ENCODE measurements at regions not wholly inside any gene's neighbourhood (a gene's known extent, or its start where the extent isn't known, plus 50 kb on each side); places are given as distances from the start of the nearest gene placed in this dataset.

DNA sequence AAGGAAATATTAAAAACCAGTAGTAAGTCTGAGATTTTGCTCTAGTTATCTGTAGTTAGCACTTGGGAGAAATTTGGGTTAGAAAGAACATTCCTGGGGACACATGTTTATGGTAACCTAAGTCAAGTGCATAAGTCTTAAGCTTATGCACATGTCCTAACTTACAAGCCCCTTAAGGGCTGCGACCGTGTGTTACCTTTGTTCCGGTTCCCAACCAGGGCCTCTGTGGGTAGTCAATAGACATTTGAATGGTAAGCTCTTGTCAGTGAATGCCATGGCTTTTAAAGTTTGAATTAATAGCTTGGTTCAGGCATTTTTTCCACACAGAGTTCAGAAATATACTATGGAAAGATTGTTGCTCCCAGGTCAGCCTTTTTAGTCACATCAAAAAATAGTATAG lies 64.7 kb upstream of the CWC22 start:
- Histone ChIP-seq H3K27ac (no peak overlapping the region), H3K4me3 (no peak overlapping the region), H3K27me3 (no peaks in the 10 kb centered on the region), H3K9me3 (no peaks in the 10 kb centered on the region), H3K4me1 (no peaks in the 10 kb centered on the region), H3K36me3 (no peaks in the 10 kb centered on the region)
- TF ChIP-seq, protein P1, sequence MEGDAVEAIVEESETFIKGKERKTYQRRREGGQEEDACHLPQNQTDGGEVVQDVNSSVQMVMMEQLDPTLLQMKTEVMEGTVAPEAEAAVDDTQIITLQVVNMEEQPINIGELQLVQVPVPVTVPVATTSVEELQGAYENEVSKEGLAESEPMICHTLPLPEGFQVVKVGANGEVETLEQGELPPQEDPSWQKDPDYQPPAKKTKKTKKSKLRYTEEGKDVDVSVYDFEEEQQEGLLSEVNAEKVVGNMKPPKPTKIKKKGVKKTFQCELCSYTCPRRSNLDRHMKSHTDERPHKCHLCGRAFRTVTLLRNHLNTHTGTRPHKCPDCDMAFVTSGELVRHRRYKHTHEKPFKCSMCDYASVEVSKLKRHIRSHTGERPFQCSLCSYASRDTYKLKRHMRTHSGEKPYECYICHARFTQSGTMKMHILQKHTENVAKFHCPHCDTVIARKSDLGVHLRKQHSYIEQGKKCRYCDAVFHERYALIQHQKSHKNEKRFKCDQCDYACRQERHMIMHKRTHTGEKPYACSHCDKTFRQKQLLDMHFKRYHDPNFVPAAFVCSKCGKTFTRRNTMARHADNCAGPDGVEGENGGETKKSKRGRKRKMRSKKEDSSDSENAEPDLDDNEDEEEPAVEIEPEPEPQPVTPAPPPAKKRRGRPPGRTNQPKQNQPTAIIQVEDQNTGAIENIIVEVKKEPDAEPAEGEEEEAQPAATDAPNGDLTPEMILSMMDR (IDR thresholded peaks at IDR 0.05): no peak
- TF ChIP-seq POLR2A (IDR thresholded peaks at IDR 0.05): no peak
- DNase-seq: no peak
- intact Hi-C loops (cut with DNase I; ENCODE audit: low total_unique reads): no loop called here

DNA sequence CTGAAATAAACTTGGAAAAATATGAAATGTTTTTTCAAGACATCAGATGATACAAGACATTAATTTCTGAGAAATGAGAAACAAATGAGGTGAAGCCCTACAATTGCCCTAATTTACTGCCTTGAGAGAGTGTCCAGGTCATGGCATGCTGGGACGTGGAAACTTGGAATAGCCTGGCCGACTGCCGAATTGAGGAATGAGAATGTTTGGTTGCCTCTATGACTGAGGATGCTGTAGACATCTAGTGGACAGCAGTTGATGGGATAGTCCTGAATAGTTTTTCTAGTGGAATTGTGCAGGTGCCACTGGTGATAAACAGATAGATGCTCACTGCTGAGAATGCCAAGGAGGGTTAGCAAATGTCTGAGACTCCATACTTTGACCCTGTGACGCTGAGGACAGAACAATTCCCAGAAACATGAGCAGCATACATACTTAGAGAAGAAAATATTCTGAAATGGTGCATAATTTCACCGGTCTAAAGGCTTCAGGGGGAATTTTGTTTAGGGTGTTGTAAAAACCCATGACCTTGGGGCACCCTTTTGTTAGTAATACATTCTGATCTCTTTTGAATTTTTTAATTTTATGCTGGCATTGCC lies 56.5 kb upstream of the CWC22 start:
- no peaks in the 10 kb centered on the region for H3K27me3 ChIP-seq
- no peak overlapping the region for H3K27ac ChIP-seq
- H3K4me1 ChIP-seq: no peaks in the 10 kb centered on the region
- H3K36me3 ChIP-seq: no peaks in the 10 kb centered on the region
- H3K9me3 ChIP-seq: no peaks in the 10 kb centered on the region
- H3K4me3 ChIP-seq: no peak overlapping the region
- TF ChIP-seq, protein P1 (IDR thresholded peaks at IDR 0.05): no peak
- no peak for TF ChIP-seq POLR2A (IDR thresholded peaks at IDR 0.05)
- peak in 1 of 2 donors; percentile 28 for DNase-seq
- intact Hi-C loops (cut with DNase I; ENCODE audit: low total_unique reads): no loop called here

DNA sequence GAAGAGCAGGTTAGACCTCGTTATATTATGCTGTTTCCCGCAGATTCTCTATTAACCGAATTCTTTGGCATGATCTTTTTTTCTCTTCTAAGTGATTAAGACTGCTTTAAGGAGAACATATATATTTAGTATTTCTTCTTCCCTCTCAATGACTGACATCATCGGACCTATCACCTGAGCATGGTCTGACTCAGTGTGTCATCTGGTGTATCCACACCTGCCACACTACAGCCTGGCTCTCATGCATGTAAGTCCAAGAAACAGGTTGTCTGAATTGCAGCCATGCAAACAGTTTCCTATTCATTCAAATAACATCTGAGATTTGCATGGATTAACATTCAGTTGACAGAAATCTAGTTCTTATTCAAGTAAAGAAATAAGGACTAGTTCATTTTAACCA lies 55.1 kb upstream of the CWC22 start:
- H3K36me3 ChIP-seq: no peaks in the 10 kb centered on the region
- no peaks in the 10 kb centered on the region for H3K27me3 ChIP-seq
- intact Hi-C loops (cut with DNase I; ENCODE audit: low total_unique reads): no loop called here
- TF ChIP-seq, protein P1 (IDR thresholded peaks at IDR 0.05): no peak
- TF ChIP-seq POLR2A (IDR thresholded peaks at IDR 0.05): no peak
- no peaks in the 10 kb centered on the region for H3K9me3 ChIP-seq
- no peak overlapping the region for H3K27ac ChIP-seq
- no peak overlapping the region for H3K4me3 ChIP-seq
- DNase-seq: no peak
- H3K4me1 ChIP-seq: no peaks in the 10 kb centered on the region

DNA sequence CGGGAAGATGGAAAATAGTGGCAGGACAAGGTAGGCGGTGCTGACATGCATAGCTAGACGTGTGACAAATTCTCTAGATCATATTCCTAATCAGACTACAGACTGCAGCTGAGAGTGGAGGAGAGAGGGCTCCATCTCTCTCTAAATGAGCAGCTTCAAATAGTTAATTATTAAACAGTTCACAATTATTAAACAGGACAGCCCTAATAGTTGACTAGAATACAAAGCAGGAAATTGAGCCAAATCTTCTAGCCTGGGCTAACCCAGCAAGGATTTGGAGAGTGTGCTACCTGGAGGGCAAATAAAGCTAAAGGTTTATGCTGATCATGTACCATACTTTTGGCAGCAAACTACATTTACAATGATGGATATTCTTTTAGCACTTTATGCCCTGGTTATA lies 54.4 kb upstream of the CWC22 start:
- TF ChIP-seq POLR2A (IDR thresholded peaks at IDR 0.05): no peak
- TF ChIP-seq, protein P1 (IDR thresholded peaks at IDR 0.05): no peak
- no peaks in the 10 kb centered on the region for H3K36me3 ChIP-seq
- no peak overlapping the region for H3K4me3 ChIP-seq
- no peak overlapping the region for H3K27ac ChIP-seq
- no peak for DNase-seq
- H3K9me3 ChIP-seq: no peaks in the 10 kb centered on the region
- no peaks in the 10 kb centered on the region for H3K4me1 ChIP-seq
- H3K27me3 ChIP-seq: no peaks in the 10 kb centered on the region
- intact Hi-C loops (cut with DNase I; ENCODE audit: low total_unique reads): no loop called here

DNA sequence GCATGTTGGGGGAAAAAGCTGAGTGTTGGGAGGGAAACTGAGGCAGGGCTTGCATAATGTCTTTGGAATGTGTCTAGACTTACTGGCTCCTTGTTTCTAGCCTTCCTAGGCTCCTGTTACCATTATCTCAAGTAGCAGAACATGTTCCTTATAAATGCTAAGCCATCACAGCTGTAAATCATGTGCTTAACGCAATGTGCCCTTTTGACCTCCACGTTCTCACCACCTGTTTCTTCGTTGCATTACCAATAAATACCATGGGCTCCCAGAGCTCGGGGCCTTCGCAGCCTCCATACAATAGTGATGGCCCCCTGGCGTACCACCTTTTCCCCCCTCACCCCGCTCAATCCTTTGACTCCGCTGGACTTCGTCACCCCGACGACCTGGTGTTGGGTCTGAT lies 54.0 kb upstream of the CWC22 start:
- Histone ChIP-seq H3K4me1 (no peaks in the 10 kb centered on the region), H3K4me3 (no peak overlapping the region)

More for the DNA sequence above, 54.0 kb upstream of the CWC22 start:
- H3K9me3 ChIP-seq: no peaks in the 10 kb centered on the region
- H3K27ac ChIP-seq: no peak overlapping the region
- intact Hi-C loops (cut with DNase I; ENCODE audit: low total_unique reads): no loop called here
- no peaks in the 10 kb centered on the region for H3K27me3 ChIP-seq
- DNase-seq: no peak
- H3K36me3 ChIP-seq: no peaks in the 10 kb centered on the region
- TF ChIP-seq, protein P1 (IDR thresholded peaks at IDR 0.05): no peak
- TF ChIP-seq POLR2A (IDR thresholded peaks at IDR 0.05): no peak
